RWPE1 (cell line): ENCODE measurements at regions not wholly inside any gene's neighbourhood (a gene's known extent, or its start where the extent isn't known, plus 50 kb on each side); places are given as distances from the start of the nearest gene placed in this dataset.
"Not testable (repeated sequence)": the region's sequence is repeated elsewhere in the genome, so short reads cannot be mapped to it uniquely, and the experiment has no call there.

Experiments
- CTCF ChIA-PET: fragments of 350-600 bp; sonication (Branson Sonifier 250); formaldehyde crosslinking; extraction: SDS; loops from one replicate; lab custom pipeline; 2021; lab: Yijun Ruan, JAX
- POLR2A ChIA-PET: fragments of 400-600 bp; formaldehyde crosslinking; extraction: SDS; loops from one replicate; lab custom pipeline; 2020; ENCODE audit warnings: antibody characterized with exemption; ENCODE audit not compliant: low non-redundant PET; lab: Yijun Ruan, JAX
- DNase-seq: peaks from one replicate; pipeline ENCODE4 v3.0.0; 2012; ENCODE audit warnings: low spot score
- H3K27ac ChIP-seq: fragments of 450-650 bp; 2 replicates; pipeline ENCODE4 v1.5.1; 2017
- CTCF ChIP-seq: fragments of 450-650 bp; conservative IDR thresholded peaks from 2 replicates; pipeline ENCODE4 v1.5.1; 2017; ENCODE audit warnings: low read depth, mild to moderate bottlenecking

- no peak overlapping the region for H3K27ac ChIP-seq
- ChIA-PET CTCF (interaction anchor here (0.6 kb wide), 1 partner anchor 277 kb away, joined by 3 read pairs; no protein-coding TSS in a partner anchor), POLR2A (no interaction called here)
- DNase-seq = no peak
- no peak for TF ChIP-seq CTCF
Observed at GRCh38 chr5:105617436-105618215, 2053.1 kb downstream of the EFNA5 start.

GRCh38 chr5:105616599-105616998, 2054.0 kb upstream of the NUDT12 start:
- no peak for TF ChIP-seq CTCF
- ChIA-PET POLR2A (no interaction called here), CTCF (no interaction called here)
- H3K27ac ChIP-seq = no peak overlapping the region
- no peak for DNase-seq

GRCh38 chr5:105602406-105602805, 2039.8 kb upstream of the NUDT12 start:
- DNase-seq, H3K27ac ChIP-seq, CTCF ChIA-PET, POLR2A ChIA-PET: not testable (repeated sequence)

GRCh38 chr5:105593011-105593760, 2030.6 kb upstream of the NUDT12 start:
- no peak for DNase-seq
- TF ChIP-seq CTCF = no peak
- no peak overlapping the region for H3K27ac ChIP-seq
- CTCF ChIA-PET = interaction anchor here (0.5 kb wide), 1 partner anchor 33 kb away, joined by 5 read pairs; no protein-coding TSS in a partner anchor
- POLR2A ChIA-PET = interaction anchor here (0.6 kb wide), 1 partner anchor 13 kb away, joined by 3 read pairs; no protein-coding TSS in a partner anchor

- POLR2A ChIA-PET = no interaction called here
- H3K27ac ChIP-seq = no peak overlapping the region
- no peak for TF ChIP-seq CTCF
- no peak for DNase-seq
- CTCF ChIA-PET = interaction anchor here (0.6 to 0.9 kb wide), 2 partner anchors 10 to 27 kb away, joined by 3 read pairs; no protein-coding TSS in a partner anchor
Observed at GRCh38 chr5:105587963-105588662, 2025.5 kb upstream of the NUDT12 start.

- POLR2A ChIA-PET = no interaction called here
- CTCF ChIA-PET = interaction anchor here (0.7 kb wide), 1 partner anchor 464 kb away, joined by 3 read pairs; no protein-coding TSS in a partner anchor
- no peak for TF ChIP-seq CTCF
- H3K27ac ChIP-seq = no peak overlapping the region
- DNase-seq = no peak
Observed at GRCh38 chr5:105581988-105582690, 2019.5 kb upstream of the NUDT12 start.
